ENCODE measurements at regions not wholly inside any gene's neighbourhood (a gene's known extent, or its start where the extent isn't known, plus 50 kb on each side); places are given as distances from the start of the nearest gene placed in this dataset.

DNA sequence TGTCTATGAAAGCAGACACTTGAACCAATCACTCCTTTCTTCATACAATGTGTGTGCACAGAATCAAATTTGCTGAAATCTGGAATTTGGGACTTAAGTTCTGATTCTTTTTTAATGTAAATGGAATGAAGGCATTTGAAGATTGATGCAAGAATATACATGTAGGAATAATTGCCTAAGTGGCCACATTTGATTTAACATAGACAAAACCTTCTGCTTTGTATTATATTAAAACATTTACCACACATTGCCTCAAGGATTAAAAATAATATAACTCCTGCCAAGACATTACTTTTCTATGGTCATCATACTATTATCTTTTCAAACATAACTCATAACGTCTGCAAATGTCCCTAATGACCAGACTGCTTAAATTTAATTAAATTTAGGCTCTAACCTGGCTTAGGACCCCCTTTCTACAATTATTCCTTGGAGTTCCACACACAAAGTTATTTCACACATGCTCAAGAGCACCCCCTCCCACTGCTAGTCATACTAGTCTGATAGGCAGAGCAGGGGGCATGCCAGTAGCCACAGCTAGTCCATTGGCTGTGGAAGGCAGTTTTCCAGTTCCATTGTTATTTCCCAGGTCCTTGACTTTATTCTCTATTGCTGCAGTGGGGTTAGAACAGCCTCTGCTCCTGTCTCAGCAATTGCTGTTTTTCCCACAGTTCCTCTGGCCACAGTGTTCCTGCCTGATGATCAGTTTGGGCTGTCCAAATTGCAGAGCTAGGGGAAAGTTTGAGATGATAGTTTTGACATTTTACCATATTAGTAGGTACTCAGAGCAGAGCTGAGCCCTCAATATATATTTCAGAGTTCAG lies 360.6 kb upstream of the GRAMD2B start:
- no peaks in the 10 kb centered on the region for H3K4me1 ChIP-seq (ENCODE audit: low read depth)
- no peaks in the 10 kb centered on the region for H3K9me3 ChIP-seq
- no peak for ATAC-seq
- DNase-seq = no peak
- no peak overlapping the region for H3K4me3 ChIP-seq
- intact Hi-C loops (cut with DNase I, micrococcal nuclease) = no loop called here
- TF ChIP-seq, protein P1, sequence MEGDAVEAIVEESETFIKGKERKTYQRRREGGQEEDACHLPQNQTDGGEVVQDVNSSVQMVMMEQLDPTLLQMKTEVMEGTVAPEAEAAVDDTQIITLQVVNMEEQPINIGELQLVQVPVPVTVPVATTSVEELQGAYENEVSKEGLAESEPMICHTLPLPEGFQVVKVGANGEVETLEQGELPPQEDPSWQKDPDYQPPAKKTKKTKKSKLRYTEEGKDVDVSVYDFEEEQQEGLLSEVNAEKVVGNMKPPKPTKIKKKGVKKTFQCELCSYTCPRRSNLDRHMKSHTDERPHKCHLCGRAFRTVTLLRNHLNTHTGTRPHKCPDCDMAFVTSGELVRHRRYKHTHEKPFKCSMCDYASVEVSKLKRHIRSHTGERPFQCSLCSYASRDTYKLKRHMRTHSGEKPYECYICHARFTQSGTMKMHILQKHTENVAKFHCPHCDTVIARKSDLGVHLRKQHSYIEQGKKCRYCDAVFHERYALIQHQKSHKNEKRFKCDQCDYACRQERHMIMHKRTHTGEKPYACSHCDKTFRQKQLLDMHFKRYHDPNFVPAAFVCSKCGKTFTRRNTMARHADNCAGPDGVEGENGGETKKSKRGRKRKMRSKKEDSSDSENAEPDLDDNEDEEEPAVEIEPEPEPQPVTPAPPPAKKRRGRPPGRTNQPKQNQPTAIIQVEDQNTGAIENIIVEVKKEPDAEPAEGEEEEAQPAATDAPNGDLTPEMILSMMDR (IDR thresholded peaks at IDR 0.05) = no peak
- no peaks in the 10 kb centered on the region for H3K36me3 ChIP-seq (ENCODE audit: low read depth)

DNA sequence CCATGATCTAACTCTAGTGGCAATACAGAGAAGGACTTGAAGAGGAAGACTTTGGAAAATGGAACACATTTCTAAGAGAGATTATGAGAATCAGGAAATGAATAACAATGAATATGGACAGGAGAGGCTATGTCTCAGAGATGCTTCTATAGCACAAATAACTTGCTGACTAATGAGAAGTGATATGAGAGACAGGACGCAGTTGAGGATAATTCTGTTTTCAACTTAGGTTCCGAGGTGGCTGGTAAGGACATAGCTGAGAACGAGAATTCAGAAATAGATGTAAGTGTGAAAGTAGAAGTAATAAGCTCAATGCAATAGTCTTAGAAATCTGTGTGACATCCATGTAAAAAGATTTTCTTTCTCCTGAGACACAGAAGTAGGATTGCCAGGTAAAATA lies 358.1 kb upstream of the GRAMD2B start:
- H3K9me3 ChIP-seq = no peaks in the 10 kb centered on the region
- DNase-seq = no peak
- TF ChIP-seq, protein P1 (IDR thresholded peaks at IDR 0.05) = no peak
- ATAC-seq = no peak
- intact Hi-C loops (cut with DNase I, micrococcal nuclease) = no loop called here
- H3K36me3 ChIP-seq (ENCODE audit: low read depth) = no peaks in the 10 kb centered on the region
- H3K4me1 ChIP-seq (ENCODE audit: low read depth) = no peaks in the 10 kb centered on the region
- no peak overlapping the region for H3K4me3 ChIP-seq

DNA sequence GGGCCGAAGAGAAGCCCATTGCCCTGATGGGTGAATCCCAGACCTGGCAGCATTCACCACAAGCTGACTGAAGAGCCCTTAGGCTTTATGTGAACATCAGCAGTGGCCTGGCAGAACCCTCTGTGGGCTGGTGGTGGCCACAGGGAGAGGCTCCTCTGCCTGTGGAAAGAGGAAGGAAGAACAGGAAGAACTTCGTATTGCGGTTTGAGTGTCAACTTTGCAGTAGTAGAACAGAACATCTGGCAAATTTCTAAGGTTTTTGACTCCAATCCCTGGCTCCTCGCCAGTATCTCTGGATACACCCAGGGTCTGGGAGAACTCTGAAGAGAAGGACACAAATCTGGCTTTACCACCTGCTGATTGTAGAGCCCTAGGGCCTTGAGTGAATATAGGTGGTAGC lies 356.4 kb upstream of the GRAMD2B start:
- TF ChIP-seq, protein P1 (IDR thresholded peaks at IDR 0.05) = no peak
- ATAC-seq = no peak
- Histone ChIP-seq H3K4me1 (ENCODE audit: low read depth) (no peaks in the 10 kb centered on the region), H3K9me3 (no peaks in the 10 kb centered on the region), H3K4me3 (no peak overlapping the region), H3K36me3 (ENCODE audit: low read depth) (no peaks in the 10 kb centered on the region)
- intact Hi-C loops (cut with DNase I, micrococcal nuclease) = no loop called here
- no peak for DNase-seq

DNA sequence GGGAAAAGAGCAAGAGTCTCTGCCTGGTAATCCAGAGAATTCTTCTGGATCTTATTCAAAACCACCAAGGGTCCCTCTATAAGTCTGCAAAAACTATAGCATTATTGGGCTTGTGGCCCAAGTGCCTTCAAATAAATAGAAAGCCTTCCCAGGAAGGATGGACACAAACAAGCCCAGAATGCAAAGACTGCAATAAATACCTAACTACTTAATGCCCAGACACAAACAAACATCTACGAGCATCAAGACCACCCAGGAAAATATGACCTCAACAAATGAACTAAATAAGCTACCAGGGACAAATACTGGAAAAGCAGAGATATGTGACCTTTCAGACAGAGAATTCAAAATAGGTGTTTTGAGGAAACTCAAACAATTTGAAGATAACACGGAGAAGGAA lies 355.8 kb upstream of the GRAMD2B start:
- ATAC-seq = no peak
- no peak for DNase-seq
- Histone ChIP-seq H3K9me3 (no peaks in the 10 kb centered on the region), H3K4me1 (ENCODE audit: low read depth) (no peaks in the 10 kb centered on the region), H3K36me3 (ENCODE audit: low read depth) (no peaks in the 10 kb centered on the region), H3K4me3 (no peak overlapping the region)
- TF ChIP-seq, protein P1 (IDR thresholded peaks at IDR 0.05) = no peak
- intact Hi-C loops (cut with DNase I, micrococcal nuclease) = no loop called here

DNA sequence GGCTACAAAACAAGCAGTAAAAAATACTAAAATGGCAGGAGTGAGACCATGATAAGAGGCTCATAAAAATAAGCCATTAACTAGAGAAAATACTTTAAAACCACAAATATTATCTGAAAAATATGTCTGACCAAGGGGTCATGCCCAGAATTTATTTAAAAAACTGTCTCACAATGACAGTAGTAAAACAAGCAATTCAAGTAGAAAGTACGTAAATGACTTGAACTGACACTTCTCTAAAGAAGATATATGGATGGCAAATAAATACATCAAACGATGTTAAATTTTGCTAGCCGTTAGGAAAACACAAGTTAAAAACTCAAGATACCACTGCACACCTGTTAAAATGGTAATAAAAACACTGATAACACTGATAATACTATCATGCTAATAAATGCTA lies 353.9 kb upstream of the GRAMD2B start:
- DNase-seq (no peak), ATAC-seq (no peak)
- TF ChIP-seq, protein P1 (IDR thresholded peaks at IDR 0.05) = no peak
- Histone ChIP-seq H3K36me3 (ENCODE audit: low read depth) (no peaks in the 10 kb centered on the region), H3K4me1 (ENCODE audit: low read depth) (no peaks in the 10 kb centered on the region), H3K9me3 (peaks cover 8% of the 10 kb centered on the region), H3K4me3 (no peak overlapping the region)
- intact Hi-C loops (cut with DNase I, micrococcal nuclease) = no loop called here

Data from mucosa of descending colon (tissue), 3 donors.